ENCODE measurements at regions not wholly inside any gene's neighbourhood (a gene's known extent, or its start where the extent isn't known, plus 50 kb on each side); places are given as distances from the start of the nearest gene placed in this dataset.

- Histone ChIP-seq H3K9me3 (ENCODE audit: control insufficient read depth, insufficient read depth, low read length) (peaks cover 7% of the 10 kb centered on the region; the same call in 1 of the 2 replicates), H3K9me2 (replicated peaks; ENCODE audit: control insufficient read depth, low read length) (no peaks in the 10 kb centered on the region), H3K4me3 (ENCODE audit: low read length) (no peak overlapping the region), H3K4me2 (ENCODE audit: low read length) (no peak overlapping the region), H4K20me1 (ENCODE audit: control insufficient read depth, insufficient read depth, low read depth, low read length) (no peaks in the 10 kb centered on the region), H3F3A (ENCODE audit: control insufficient read depth, insufficient read depth) (no peaks in the 10 kb centered on the region), H3K27ac (ENCODE audit: low read depth, low read length) (no peak overlapping the region), H3K4me1 (ENCODE audit: control insufficient read depth, low read length) (no peaks in the 10 kb centered on the region), H3K36me3 (ENCODE audit: control insufficient read depth, low read length) (no peaks in the 10 kb centered on the region), H3K27me3 (ENCODE audit: control insufficient read depth, low read length) (no peaks in the 10 kb centered on the region), H3K79me2 (ENCODE audit: control insufficient read depth, low read length) (no peaks in the 10 kb centered on the region)
- no peak for TF ChIP-seq CTCF (IDR thresholded peaks at IDR 0.05; ENCODE audit: low read depth, low read length, poor library complexity, severe bottlenecking)
- no peak for TF ChIP-seq EZH2phosphoT487 (IDR thresholded peaks at IDR 0.05; ENCODE audit: borderline replicate concordance, low read length)
Observed at GRCh38 chr7:52184006-52184703, 851.3 kb upstream of the POM121L12 start.

GRCh38 chr7:52179934-52180333 is 855.5 kb upstream of the POM121L12 start:
- no peaks in the 10 kb centered on the region for H4K20me1 ChIP-seq (ENCODE audit: control insufficient read depth, insufficient read depth, low read depth, low read length)
- H3K79me2 ChIP-seq (ENCODE audit: control insufficient read depth, low read length): no peaks in the 10 kb centered on the region
- H3K4me2 ChIP-seq (ENCODE audit: low read length): no peak overlapping the region
- H3K27ac ChIP-seq (ENCODE audit: low read depth, low read length): no peak overlapping the region
- H3K36me3 ChIP-seq (ENCODE audit: control insufficient read depth, low read length): no peaks in the 10 kb centered on the region
- no peaks in the 10 kb centered on the region for H3F3A ChIP-seq (ENCODE audit: control insufficient read depth, insufficient read depth)
- no peaks in the 10 kb centered on the region for H3K4me1 ChIP-seq (ENCODE audit: control insufficient read depth, low read length)
- peaks cover 8% of the 10 kb centered on the region; the same call in 1 of the 2 replicates for H3K9me3 ChIP-seq (ENCODE audit: control insufficient read depth, insufficient read depth, low read length)
- TF ChIP-seq CTCF (IDR thresholded peaks at IDR 0.05; ENCODE audit: low read depth, low read length, poor library complexity, severe bottlenecking) (no peak), EZH2phosphoT487 (IDR thresholded peaks at IDR 0.05; ENCODE audit: borderline replicate concordance, low read length) (no peak)
- no peak overlapping the region for H3K4me3 ChIP-seq (ENCODE audit: low read length)
- H3K27me3 ChIP-seq (ENCODE audit: control insufficient read depth, low read length): no peaks in the 10 kb centered on the region
- H3K9me2 ChIP-seq (replicated peaks; ENCODE audit: control insufficient read depth, low read length): no peaks in the 10 kb centered on the region

- Histone ChIP-seq H3K79me2 (ENCODE audit: control insufficient read depth, low read length) (no peaks in the 10 kb centered on the region), H3K9me3 (ENCODE audit: control insufficient read depth, insufficient read depth, low read length) (no peaks in the 10 kb centered on the region), H3F3A (ENCODE audit: control insufficient read depth, insufficient read depth) (no peaks in the 10 kb centered on the region), H3K9me2 (replicated peaks; ENCODE audit: control insufficient read depth, low read length) (no peaks in the 10 kb centered on the region), H3K36me3 (ENCODE audit: control insufficient read depth, low read length) (no peaks in the 10 kb centered on the region), H3K4me3 (ENCODE audit: low read length) (no peak overlapping the region), H4K20me1 (ENCODE audit: control insufficient read depth, insufficient read depth, low read depth, low read length) (no peaks in the 10 kb centered on the region), H3K4me1 (ENCODE audit: control insufficient read depth, low read length) (no peaks in the 10 kb centered on the region), H3K4me2 (ENCODE audit: low read length) (no peak overlapping the region), H3K27ac (ENCODE audit: low read depth, low read length) (no peak overlapping the region), H3K27me3 (ENCODE audit: control insufficient read depth, low read length) (no peaks in the 10 kb centered on the region)
- TF ChIP-seq CTCF (IDR thresholded peaks at IDR 0.05; ENCODE audit: low read depth, low read length, poor library complexity, severe bottlenecking): peak; percentile 65
- TF ChIP-seq EZH2phosphoT487 (IDR thresholded peaks at IDR 0.05; ENCODE audit: borderline replicate concordance, low read length): no peak
Observed at GRCh38 chr7:52168085-52168484, 851.5 kb upstream of the COBL start.

Data from DOHH2 (cell line).